ENCODE measurements at regions not wholly inside any gene's neighbourhood (a gene's known extent, or its start where the extent isn't known, plus 50 kb on each side); places are given as distances from the start of the nearest gene placed in this dataset.

DNA sequence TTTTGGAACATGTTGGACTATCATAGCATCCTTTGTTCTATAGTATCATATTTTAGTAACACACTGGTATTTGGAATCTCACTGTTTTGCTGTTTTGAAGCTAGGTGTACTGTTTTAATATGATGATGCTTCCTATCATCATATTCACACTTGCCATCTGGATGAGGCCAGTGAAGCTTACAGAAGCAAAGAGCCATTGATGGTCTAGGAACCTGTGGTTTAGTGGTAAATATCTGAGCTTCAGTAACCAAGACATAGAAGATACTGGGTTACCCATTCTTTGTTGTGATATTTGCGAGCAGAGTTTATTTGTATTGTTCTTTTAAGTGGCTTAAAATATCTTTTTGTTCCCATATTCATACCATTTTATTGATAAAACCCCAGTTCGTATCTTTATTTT lies 304.1 kb downstream of the SATB1 start:
- H3K9me3 ChIP-seq (ENCODE audit: severe bottlenecking) = no peaks in the 10 kb centered on the region
- H3K36me3 ChIP-seq = no peaks in the 10 kb centered on the region
- H3K27ac ChIP-seq = no peak overlapping the region
- DNase-seq = no peak
- H3K4me3 ChIP-seq (ENCODE audit: low read depth, low read length) = no peak overlapping the region
- TF ChIP-seq, protein P1, sequence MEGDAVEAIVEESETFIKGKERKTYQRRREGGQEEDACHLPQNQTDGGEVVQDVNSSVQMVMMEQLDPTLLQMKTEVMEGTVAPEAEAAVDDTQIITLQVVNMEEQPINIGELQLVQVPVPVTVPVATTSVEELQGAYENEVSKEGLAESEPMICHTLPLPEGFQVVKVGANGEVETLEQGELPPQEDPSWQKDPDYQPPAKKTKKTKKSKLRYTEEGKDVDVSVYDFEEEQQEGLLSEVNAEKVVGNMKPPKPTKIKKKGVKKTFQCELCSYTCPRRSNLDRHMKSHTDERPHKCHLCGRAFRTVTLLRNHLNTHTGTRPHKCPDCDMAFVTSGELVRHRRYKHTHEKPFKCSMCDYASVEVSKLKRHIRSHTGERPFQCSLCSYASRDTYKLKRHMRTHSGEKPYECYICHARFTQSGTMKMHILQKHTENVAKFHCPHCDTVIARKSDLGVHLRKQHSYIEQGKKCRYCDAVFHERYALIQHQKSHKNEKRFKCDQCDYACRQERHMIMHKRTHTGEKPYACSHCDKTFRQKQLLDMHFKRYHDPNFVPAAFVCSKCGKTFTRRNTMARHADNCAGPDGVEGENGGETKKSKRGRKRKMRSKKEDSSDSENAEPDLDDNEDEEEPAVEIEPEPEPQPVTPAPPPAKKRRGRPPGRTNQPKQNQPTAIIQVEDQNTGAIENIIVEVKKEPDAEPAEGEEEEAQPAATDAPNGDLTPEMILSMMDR (IDR thresholded peaks at IDR 0.05; ENCODE audit: low read depth, low read length) = no peak
- H3K27me3 ChIP-seq (ENCODE audit: insufficient read depth, low read depth, severe bottlenecking) = no peaks in the 10 kb centered on the region

DNA sequence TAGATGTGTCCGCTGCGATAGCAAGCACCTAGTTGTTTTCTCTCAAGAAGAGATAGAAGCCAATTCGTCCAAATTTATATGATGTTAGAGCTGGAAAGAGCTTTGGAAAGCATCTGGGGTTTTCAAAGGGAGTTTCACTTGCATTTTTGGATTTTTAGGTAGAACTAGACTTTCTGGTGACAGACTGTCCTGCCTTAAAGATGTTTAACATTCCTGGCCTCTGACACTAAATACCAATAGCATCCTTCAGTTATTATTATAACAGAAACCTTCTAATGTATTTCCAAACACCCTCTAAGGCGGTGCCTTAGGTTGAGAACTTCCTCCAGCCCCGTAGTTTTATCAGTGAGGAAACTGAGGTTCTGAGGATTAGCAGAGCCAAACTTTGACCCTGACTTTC lies 305.3 kb downstream of the SATB1 start:
- no peak overlapping the region for H3K4me3 ChIP-seq (ENCODE audit: low read depth, low read length)
- no peak for DNase-seq
- TF ChIP-seq, protein P1 (IDR thresholded peaks at IDR 0.05; ENCODE audit: low read depth, low read length) = no peak

DNA sequence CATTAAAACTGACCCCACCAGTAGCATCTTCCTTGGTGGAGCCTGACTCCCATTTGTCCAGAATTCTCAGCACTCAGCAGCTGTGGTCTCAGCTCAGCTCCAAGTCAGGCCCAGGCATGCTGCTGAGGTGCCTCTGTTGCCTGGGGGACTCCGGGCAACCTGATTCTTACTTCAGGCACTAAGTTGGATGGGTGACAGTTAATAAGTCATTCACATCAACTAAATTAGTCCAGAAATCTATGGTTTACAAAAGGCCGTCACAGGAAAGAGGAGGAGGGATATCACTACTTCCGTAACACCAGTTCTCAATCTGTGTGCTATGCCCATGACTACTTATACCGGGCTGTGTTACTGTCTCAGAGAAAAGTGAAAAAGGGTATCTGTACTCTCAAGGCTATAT lies 310.2 kb downstream of the SATB1 start:
- Histone ChIP-seq H3K9me3 (ENCODE audit: severe bottlenecking) (no peaks in the 10 kb centered on the region), H3K4me3 (ENCODE audit: low read depth, low read length) (no peak overlapping the region), H3K27ac (no peak overlapping the region), H3K27me3 (ENCODE audit: insufficient read depth, low read depth, severe bottlenecking) (no peaks in the 10 kb centered on the region), H3K36me3 (no peaks in the 10 kb centered on the region)
- TF ChIP-seq, protein P1 (IDR thresholded peaks at IDR 0.05; ENCODE audit: low read depth, low read length) = no peak
- no peak for DNase-seq

More for the DNA sequence above, 305.3 kb downstream of the SATB1 start:
- H3K9me3 ChIP-seq (ENCODE audit: severe bottlenecking) = no peaks in the 10 kb centered on the region
- H3K27ac ChIP-seq = no peak overlapping the region
- H3K27me3 ChIP-seq (ENCODE audit: insufficient read depth, low read depth, severe bottlenecking) = no peaks in the 10 kb centered on the region
- no peaks in the 10 kb centered on the region for H3K36me3 ChIP-seq

DNA sequence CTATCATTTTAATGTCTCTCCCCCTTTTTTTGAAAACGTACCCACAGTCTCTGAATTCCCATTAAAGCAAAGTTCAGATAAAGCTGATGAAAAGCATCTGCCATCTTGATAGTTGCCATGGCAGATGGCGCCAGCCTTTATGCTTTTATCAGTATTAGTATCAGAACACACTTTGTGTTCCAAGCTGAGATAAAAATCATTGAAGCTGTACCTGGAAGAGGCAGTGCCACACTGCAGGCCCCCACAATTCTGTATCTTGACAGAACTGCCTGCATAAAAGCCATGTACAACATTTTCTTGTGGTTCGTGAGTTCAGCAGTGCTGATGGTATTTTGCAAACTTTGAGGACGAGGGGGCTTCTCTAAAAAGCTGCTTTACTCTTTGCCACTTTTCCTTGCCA lies 311.7 kb downstream of the SATB1 start:
- Histone ChIP-seq H3K27ac (no peak overlapping the region), H3K4me3 (ENCODE audit: low read depth, low read length) (no peak overlapping the region), H3K27me3 (ENCODE audit: insufficient read depth, low read depth, severe bottlenecking) (no peaks in the 10 kb centered on the region), H3K9me3 (ENCODE audit: severe bottlenecking) (no peaks in the 10 kb centered on the region), H3K36me3 (no peaks in the 10 kb centered on the region)
- no peak for DNase-seq
- TF ChIP-seq, protein P1 (IDR thresholded peaks at IDR 0.05; ENCODE audit: low read depth, low read length) = no peak

DNA sequence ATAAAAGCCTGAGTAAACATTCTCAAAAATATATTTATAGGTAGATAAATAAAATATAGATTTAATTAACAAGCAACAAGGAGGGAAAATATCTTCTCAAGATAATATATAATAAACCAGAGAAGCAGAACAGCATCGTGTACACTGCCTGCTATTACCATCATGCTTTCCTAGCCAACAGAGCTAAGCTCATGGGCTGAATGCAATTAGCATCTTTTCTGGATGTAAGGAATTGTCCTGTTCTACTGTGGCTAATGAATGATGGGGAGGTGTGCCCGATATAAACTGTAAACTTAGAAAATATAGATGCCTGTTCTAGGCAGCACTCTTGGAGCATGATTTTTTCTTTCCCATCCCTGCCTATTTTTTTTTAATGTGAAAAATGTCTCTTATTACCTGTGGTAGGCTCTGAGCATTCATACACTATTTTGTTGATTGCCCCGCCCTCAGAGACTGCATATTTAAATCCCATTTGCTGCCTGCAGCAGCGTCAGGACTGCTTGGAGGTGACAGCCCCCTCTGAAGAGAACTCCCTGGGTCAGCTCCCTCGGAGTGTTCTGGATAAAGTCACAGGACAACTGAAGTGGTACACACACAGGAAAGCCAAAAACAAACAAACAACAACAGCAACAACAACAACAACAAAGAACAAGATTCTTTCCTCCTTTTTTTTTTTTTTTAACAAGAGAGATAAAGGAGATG lies 312.3 kb downstream of the SATB1 start:
- no peaks in the 10 kb centered on the region for H3K36me3 ChIP-seq
- TF ChIP-seq, protein P1 (IDR thresholded peaks at IDR 0.05; ENCODE audit: low read depth, low read length) = no peak
- H3K9me3 ChIP-seq (ENCODE audit: severe bottlenecking) = no peaks in the 10 kb centered on the region
- no peaks in the 10 kb centered on the region for H3K27me3 ChIP-seq (ENCODE audit: insufficient read depth, low read depth, severe bottlenecking)
- DNase-seq = no peak
- H3K27ac ChIP-seq = no peak overlapping the region
- H3K4me3 ChIP-seq (ENCODE audit: low read depth, low read length) = no peak overlapping the region

DNA sequence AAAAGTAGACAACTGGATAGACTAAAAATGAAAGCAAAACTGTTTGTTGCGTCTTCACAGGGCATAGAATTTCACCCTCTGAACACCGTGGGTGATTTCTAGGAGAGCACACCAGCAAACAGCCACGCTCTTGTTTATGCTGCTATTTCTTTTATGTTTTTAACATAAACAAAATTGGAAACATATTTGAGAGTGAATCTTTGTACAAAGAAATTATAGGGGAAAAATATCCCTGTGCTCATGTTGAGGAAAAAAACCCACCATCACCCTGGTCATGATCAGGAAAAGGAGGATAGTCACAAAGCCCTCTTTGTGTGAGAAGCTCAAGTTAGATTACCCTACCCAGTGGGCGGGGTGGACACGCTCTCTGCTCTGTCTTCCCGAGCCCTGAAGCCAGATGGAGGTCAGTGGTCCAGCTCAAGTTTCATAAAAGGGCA lies 313.3 kb downstream of the SATB1 start:
- peak; percentile 73 for DNase-seq
- Histone ChIP-seq H3K36me3 (no peaks in the 10 kb centered on the region), H3K9me3 (ENCODE audit: severe bottlenecking) (no peaks in the 10 kb centered on the region), H3K27me3 (ENCODE audit: insufficient read depth, low read depth, severe bottlenecking) (no peaks in the 10 kb centered on the region), H3K4me3 (ENCODE audit: low read depth, low read length) (no peak overlapping the region), H3K27ac (no peak overlapping the region)
- TF ChIP-seq, protein P1 (IDR thresholded peaks at IDR 0.05; ENCODE audit: low read depth, low read length) = no peak
